ENCODE measurements at regions not wholly inside any gene's neighbourhood (a gene's known extent, or its start where the extent isn't known, plus 50 kb on each side); places are given as distances from the start of the nearest gene placed in this dataset.

DNA sequence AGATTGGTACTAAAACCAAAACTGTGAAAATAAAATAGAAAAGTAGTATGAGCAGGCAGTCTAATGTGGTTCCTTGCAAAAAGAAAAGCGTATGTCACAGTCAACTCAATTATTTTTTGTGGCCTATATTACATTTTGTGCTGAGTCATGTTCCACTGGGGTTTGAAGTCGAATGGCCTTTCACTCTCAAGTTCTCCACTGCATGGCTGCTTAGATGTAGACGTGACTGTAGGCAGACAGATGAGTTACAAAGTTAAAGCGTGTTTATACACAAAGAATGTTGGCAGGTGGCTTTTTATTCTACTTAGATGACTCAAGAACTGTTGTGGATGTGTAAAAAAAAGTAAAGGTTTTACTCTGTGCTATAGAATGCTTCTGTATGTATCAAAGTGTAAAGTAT is 133.9 kb downstream of the SLITRK6 start:
- no peak for DNase-seq (ENCODE audit: low spot score)

DNA sequence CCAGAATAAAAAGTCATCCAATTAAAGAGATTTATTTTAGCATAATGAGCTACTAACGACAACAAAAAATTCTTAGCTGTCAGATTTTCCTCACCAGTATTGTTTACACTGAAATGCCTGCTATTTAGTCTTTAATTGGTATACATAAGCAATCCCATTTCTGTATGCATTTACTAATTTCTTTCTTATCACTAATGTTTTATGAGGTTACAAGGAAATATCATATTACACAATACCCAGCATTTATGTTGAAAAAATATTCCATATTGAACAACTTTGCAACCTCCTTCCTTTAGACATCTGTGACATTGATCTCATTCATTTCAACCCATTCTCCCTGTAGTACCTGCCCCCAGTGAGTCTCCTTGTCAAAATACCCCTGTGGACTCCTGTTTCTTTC is 135.4 kb downstream of the SLITRK6 start:
- DNase-seq (ENCODE audit: low spot score): no peak

- no peak for DNase-seq (ENCODE audit: low spot score)
These were observed 137.0 kb downstream of the SLITRK6 start for GRCh38 chr13:85662186-85662585.

DNA sequence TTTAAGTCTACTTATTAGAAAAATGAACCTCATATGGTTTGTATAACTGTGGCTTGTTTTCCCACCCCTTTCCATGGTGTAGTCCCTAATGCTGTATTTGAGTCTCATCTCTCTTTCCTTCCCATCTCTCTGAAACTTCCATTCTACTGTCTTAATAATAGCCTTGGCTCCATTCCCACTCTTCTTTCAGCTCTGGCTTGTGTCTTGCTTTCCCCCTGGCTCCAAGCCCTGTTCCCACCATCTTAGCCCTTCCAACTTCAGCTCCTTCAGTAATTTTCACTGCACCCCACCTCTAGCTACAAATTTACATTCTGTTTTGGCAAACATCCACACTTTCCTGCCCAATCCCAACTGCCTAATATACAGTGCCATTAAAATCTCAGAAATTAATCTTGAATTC is 137.5 kb downstream of the SLITRK6 start:
- DNase-seq (ENCODE audit: low spot score): no peak

GRCh38 chr13:85659493-85659892 is 139.7 kb downstream of the SLITRK6 start:
- no peak for DNase-seq (ENCODE audit: low spot score)

DNA sequence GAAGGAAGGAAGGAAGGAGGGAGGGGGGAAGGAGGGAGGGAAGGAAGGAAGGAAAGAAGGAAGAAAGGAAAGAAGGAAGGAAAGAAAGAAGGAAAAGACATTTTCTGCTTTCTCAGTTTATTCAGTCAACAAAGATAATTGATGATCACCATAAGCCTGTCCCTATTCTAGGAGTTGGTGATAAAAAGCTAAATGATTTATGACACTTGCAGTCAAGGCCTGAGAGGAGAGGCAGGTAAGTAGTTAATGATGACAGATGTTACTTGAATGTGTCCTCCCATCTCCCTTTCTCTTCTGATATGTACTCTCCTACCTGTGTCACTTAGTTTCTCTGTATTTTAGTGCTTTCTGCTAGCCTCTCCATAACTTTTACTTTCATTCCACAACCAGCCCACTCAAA is 141.3 kb downstream of the SLITRK6 start:
- DNase-seq (ENCODE audit: low spot score): no peak

DNA sequence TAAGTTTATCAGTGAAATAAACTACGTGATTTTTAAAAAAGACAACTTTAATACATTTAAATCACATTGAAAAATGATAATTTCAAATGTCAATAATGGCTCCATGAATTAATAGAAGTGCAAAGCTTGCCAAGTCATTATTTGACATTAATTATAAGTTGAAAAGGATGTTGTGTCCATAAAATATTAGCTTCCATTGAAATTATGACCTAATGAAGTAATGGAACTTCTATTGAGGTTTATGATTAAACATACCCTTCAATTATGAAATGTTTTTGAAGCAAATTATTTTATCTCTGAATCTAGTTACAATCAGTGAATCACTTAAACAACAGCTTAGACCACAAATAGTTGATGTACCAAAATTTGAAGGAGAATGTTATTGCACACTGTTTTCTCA is 144.2 kb downstream of the SLITRK6 start:
- no peak for DNase-seq (ENCODE audit: low spot score)

- no peak for DNase-seq (ENCODE audit: low spot score)
These were observed 145.0 kb downstream of the SLITRK6 start for GRCh38 chr13:85654227-85654626.

DNA sequence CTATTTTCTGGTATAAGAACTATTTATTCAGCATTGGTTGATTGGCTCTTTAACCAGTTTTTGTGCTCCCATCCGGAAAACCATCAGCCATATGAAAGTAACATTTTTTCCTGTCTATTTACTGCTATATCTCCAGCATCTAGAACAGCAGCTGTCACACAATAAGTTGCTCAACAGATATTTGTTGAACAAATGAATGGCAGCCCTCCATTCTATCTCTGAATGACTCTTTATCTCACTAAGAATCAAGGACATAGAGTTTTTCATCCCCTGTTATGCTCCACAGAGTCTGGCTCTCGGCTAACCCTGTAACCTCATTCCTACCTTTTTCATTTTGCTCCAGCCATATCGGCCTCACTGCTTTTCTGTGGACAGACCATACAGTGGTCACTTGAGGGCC is 145.5 kb downstream of the SLITRK6 start:
- DNase-seq (ENCODE audit: low spot score): no peak

DNA sequence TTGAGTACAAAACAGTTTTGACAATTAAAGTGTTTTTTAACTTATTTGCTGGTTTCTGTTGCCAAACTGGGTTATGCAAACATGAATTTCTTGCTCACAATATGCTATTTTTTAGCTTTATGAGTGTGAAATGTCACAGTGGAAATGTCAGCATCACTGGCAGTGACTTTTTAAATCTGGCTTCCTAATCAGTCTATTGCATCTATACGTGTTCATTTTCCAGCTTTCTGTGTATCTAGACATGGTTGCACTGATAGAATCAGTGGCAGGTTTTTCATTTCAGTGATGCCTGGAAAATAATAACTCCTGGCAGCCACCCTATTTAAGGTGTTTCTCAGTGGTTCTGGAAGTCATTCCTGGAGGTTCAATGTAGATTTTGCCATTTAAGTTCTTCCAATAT is 146.7 kb downstream of the SLITRK6 start:
- no peak for DNase-seq (ENCODE audit: low spot score)

GRCh38 chr13:85651440-85651839 is 147.8 kb downstream of the SLITRK6 start:
- DNase-seq (ENCODE audit: low spot score): no peak

GRCh38 chr13:85650613-85651012 is 148.6 kb downstream of the SLITRK6 start:
- DNase-seq (ENCODE audit: low spot score): no peak

GRCh38 chr13:85640727-85641126 is 158.5 kb downstream of the SLITRK6 start:
- DNase-seq (ENCODE audit: low spot score): no peak

- DNase-seq (ENCODE audit: low spot score): no peak
These were observed 160.3 kb downstream of the SLITRK6 start for GRCh38 chr13:85638815-85639393.

DNA sequence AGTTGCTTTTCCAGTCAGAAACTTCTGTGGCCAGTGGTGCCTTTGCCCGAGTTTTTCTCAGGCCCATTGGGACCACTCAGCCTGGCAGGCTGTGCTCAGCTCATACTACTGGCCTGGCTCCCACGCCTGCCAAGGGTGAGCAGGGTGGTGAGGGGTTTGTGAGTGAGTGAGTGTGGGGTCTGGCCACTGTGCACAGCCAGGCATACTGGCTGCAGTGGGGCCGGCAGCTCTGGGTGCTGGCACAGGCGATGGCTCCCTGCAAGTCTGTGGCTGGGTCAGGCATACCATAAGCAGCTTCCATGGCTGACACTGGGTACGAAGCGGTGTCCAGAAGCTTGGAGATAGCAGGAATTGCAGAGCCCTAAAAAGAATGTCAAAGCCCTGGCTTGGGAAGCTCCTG is 161.0 kb downstream of the SLITRK6 start:
- DNase-seq (ENCODE audit: low spot score): no peak

- DNase-seq (ENCODE audit: low spot score): no peak
These were observed 166.6 kb downstream of the SLITRK6 start for GRCh38 chr13:85632526-85633195.

- no peak for DNase-seq (ENCODE audit: low spot score)
These were observed 167.4 kb downstream of the SLITRK6 start for GRCh38 chr13:85631801-85632200.

GRCh38 chr13:85626603-85627002 is 172.6 kb downstream of the SLITRK6 start:
- DNase-seq (ENCODE audit: low spot score): no peak

GRCh38 chr13:85619321-85619720 is 179.9 kb downstream of the SLITRK6 start:
- no peak for DNase-seq (ENCODE audit: low spot score)

DNA sequence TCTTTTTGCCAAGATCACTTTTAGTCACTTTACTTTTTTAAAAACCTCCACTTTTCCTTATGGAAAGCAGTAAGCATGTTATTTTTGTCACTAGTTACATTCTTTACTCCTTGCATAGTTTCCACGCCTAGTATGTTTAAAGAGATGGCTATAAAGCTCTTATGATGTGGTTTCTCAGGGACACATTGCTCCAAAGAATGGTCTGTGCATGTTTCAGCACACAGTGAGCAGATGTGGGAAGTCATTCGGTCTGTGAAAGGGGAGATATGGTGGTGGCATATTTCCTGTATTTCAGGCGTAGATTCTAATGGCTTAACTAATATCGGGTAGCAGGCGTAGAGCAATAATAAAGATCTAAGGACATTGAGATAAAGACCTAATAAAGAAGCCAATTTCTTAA is 180.7 kb downstream of the SLITRK6 start:
- DNase-seq (ENCODE audit: low spot score): no peak

GRCh38 chr13:85616275-85616674 is 182.9 kb downstream of the SLITRK6 start:
- DNase-seq (ENCODE audit: low spot score): no peak

DNA sequence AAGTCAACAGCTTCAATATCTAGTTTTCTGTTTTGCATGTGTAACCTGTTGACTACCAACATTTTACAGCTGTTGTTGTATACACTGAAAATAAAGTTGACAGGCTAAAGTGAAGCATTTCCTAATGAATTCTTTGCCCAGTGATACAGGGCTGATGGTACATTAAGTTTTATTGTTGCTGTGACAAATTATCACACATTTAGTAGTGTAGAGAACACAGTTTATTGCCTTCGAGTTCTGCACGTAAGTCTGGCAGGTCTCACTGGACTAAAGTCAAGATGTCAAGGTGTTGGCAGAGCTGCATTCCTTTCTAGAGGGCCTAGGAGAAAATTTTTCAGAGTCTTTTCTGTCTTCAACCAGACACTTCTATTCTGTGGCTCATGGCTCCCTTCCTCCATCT is 184.2 kb downstream of the SLITRK6 start:
- no peak for DNase-seq (ENCODE audit: low spot score)

DNA sequence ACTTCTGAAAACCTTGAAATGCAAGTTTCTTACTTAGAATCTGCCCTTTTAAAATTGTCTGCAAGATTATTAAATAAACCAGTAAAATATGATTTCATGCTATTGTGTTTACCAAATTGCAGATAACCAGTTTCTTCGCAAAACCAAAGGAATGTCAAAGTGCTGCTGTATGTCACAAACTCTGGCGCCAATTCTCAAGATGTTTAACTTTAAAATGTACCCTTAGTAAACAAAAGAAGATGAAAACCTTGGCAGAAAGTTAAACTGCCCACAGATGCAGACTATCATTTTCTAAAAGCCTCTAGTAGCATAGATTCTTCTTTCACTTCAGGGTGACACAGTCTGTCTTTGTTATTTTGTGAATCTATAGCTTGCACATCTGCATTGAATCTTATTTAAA is 189.2 kb downstream of the SLITRK6 start:
- no peak for DNase-seq (ENCODE audit: low spot score)
